GM23338 (cell line): ENCODE measurements at regions not wholly inside any gene's neighbourhood (a gene's known extent, or its start where the extent isn't known, plus 50 kb on each side); places are given as distances from the start of the nearest gene placed in this dataset.
A peak's percentile ranks its signal among the peaks of the same experiment; 100 is the strongest.

Source experiments
- ATAC-seq: fragments of 200-7000 bp; cut with Tn5 transposase; 3 replicates; pipeline ENCODE4 v1.9.1; 2020
- DNase-seq: peaks from one replicate; pipeline ENCODE4 v3.0.0-alpha.2; 2015; ENCODE audit warnings: low spot score
- H2AFZ ChIP-seq: fragments of 200-600 bp; sonication (generic); 2 replicates; pipeline ENCODE4 v1.8.0; 2016; ENCODE audit warnings: antibody characterized with exemption, mild to moderate bottlenecking, moderate library complexity
- H3F3A ChIP-seq: fragments of 200-600 bp; sonication (generic); replicated peaks from 2 replicates; pipeline ENCODE4 v1.8.0; 2017; ENCODE audit warnings: antibody characterized with exemption, mixed run types, low read depth
- H3K27ac ChIP-seq: fragments of 200-600 bp; sonication (generic); 2 replicates; pipeline ENCODE4 v1.6.1; 2016; ENCODE audit warnings: low read depth
- H3K27me3 ChIP-seq: fragments of 200-600 bp; sonication (generic); 2 replicates; pipeline ENCODE4 v1.8.0; 2016; ENCODE audit warnings: mild to moderate bottlenecking, mixed run types, moderate library complexity; ENCODE audit not compliant: insufficient read depth
- H3K36me3 ChIP-seq: fragments of 200-600 bp; sonication (generic); 2 replicates; pipeline ENCODE4 v1.8.0; 2016; ENCODE audit warnings: mild to moderate bottlenecking; ENCODE audit not compliant: insufficient read depth
- H3K4me1 ChIP-seq: fragments of 200-600 bp; sonication (generic); 2 replicates; pipeline ENCODE4 v1.8.0; 2016; ENCODE audit warnings: mild to moderate bottlenecking, moderate library complexity; ENCODE audit not compliant: insufficient read depth
- H3K4me2 ChIP-seq: fragments of 200-600 bp; sonication (generic); 2 replicates; pipeline ENCODE4 v1.7.1; 2017; ENCODE audit warnings: mixed run types
- H3K4me3 ChIP-seq: fragments of 200-600 bp; sonication (generic); 2 replicates; pipeline ENCODE4 v1.6.1; 2016; ENCODE audit warnings: mixed run types
- H3K79me2 ChIP-seq: fragments of 200-600 bp; sonication (generic); replicated peaks from 2 replicates; pipeline ENCODE4 v1.8.0; 2017; ENCODE audit warnings: mild to moderate bottlenecking; ENCODE audit not compliant: insufficient read depth
- H3K9me2 ChIP-seq: fragments of 200-600 bp; sonication (generic); 2 replicates; pipeline ENCODE4 v1.8.0; 2017; ENCODE audit not compliant: insufficient read depth
- H4K20me1 ChIP-seq: fragments of 200-600 bp; sonication (generic); replicated peaks from 2 replicates; pipeline ENCODE4 v1.8.0; 2017; ENCODE audit warnings: mild to moderate bottlenecking; ENCODE audit not compliant: insufficient read depth
- H3K27ac Mint-ChIP-seq: 2 replicates; pipeline ENCODE4 v1.8.0; 2020; ENCODE audit warnings: inconsistent platforms, mild to moderate bottlenecking, moderate library complexity, mixed read lengths
- H3K27me3 Mint-ChIP-seq: 3 replicates; pipeline ENCODE4 v1.8.0; 2022; ENCODE audit warnings: low read depth, mild to moderate bottlenecking, moderate library complexity, mixed read lengths, inconsistent platforms; ENCODE audit not compliant: insufficient read depth, poor library complexity
- H3K36me3 Mint-ChIP-seq: 3 replicates; pipeline ENCODE4 v1.8.0; 2021; ENCODE audit warnings: low read depth, mild to moderate bottlenecking, inconsistent platforms, moderate library complexity, mixed read lengths
- H3K4me1 Mint-ChIP-seq: 3 replicates; pipeline ENCODE4 v1.8.0; 2020; ENCODE audit warnings: mild to moderate bottlenecking, inconsistent platforms, mixed read lengths
- H3K4me3 Mint-ChIP-seq: 3 replicates; pipeline ENCODE4 v1.8.0; 2021; ENCODE audit warnings: moderate library complexity, mild to moderate bottlenecking, inconsistent platforms, mixed read lengths
- H3K9me3 Mint-ChIP-seq: 3 replicates; pipeline ENCODE4 v1.8.0; 2020; ENCODE audit warnings: moderate library complexity, mild to moderate bottlenecking, inconsistent platforms, mixed read lengths
- CTCF ChIP-seq, 2 experiments: fragments of 200-600 bp in 1 of 2; sonication (generic) in 1 of 2; conservative IDR thresholded peaks; 2 replicates each; pipeline versions ENCODE4 v1.5.1 to v1.6.1; 2016 to 2017; ENCODE audit warnings: antibody characterized with exemption in 2 of 2, low read depth in 2 of 2, mild to moderate bottlenecking in 2 of 2, moderate library complexity in 1 of 2
- ETS1 ChIP-seq: IDR thresholded peaks from 2 replicates; pipeline ENCODE4 v1.6.1; 2016; ENCODE audit warnings: antibody characterized with exemption
- JUNB ChIP-seq: IDR thresholded peaks from one replicate; pipeline ENCODE4 v1.6.1; 2016; ENCODE audit warnings: antibody characterized with exemption; ENCODE audit not compliant: unreplicated experiment
- NANOG ChIP-seq: IDR thresholded peaks from 2 replicates; pipeline ENCODE4 v1.6.1; 2016; ENCODE audit warnings: antibody characterized with exemption, borderline replicate concordance
- ZNF114 ChIP-seq: fragments of 250-450 bp; sonication (Bioruptor Pico); IDR thresholded peaks from 2 replicates; pipeline ENCODE4 v1.5.0; 2020; ENCODE audit warnings: mild to moderate bottlenecking, moderate library complexity
- ZNF331 ChIP-seq: fragments of 250-450 bp; sonication (Bioruptor Pico); IDR thresholded peaks from 2 replicates; pipeline ENCODE4 v1.5.0; 2020; ENCODE audit warnings: low read depth, mild to moderate bottlenecking, moderate library complexity
- ZNF462 ChIP-seq: fragments of 250-450 bp; sonication (Bioruptor Pico); IDR thresholded peaks from 2 replicates; pipeline ENCODE4 v1.5.0; 2020; ENCODE audit warnings: mild to moderate bottlenecking, moderate library complexity

GRCh38 chr4:180106122-180106521 lies 2137.1 kb upstream of the TENM3 start (continued):
- TF ChIP-seq ZNF462 (CRISPR knock-in tag) = no peak

DNA sequence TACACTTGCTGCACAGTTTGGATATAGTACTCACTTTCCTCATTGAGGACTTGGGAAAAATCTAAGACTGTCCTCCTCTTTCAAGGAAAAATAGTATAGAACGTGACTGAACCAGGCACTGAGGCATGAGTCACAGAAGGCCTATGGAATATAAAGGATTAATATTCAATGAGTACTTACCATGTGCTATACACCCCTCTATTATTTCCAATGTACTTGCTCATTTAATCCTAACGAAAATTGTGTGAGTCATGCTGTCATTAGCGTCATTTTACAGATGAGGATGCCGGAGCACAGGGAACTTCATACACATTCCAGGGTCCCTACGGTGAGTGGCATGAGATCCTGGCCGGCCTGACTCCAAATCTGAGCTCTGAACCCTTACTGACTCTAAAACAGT lies 2136.2 kb upstream of the TENM3 start:
- no peaks in the 10 kb centered on the region for H3K36me3 ChIP-seq
- H3K9me3 Mint-ChIP-seq = no peaks in the 10 kb centered on the region
- no peaks in the 10 kb centered on the region for H3K36me3 Mint-ChIP-seq
- no peaks in the 10 kb centered on the region for H3F3A ChIP-seq
- peaks cover 4% of the 10 kb centered on the region for H3K27me3 Mint-ChIP-seq
- H3K9me2 ChIP-seq = no peaks in the 10 kb centered on the region; the same call in 1 of the 2 replicates
- H3K27ac Mint-ChIP-seq = 0 out of 2 replicates have a peak overlapping the region, but pooled peaks have one; percentile 64
- H3K4me3 ChIP-seq = no peak overlapping the region
- ATAC-seq = no peak
- H3K4me1 ChIP-seq = peaks cover 4% of the 10 kb centered on the region; the same call in 1 of the 2 replicates
- peaks cover 2% of the 10 kb centered on the region for H3K4me1 Mint-ChIP-seq
- H3K4me3 Mint-ChIP-seq = no peak overlapping the region
- H3K27me3 ChIP-seq = no peaks in the 10 kb centered on the region
- no peaks in the 10 kb centered on the region for H4K20me1 ChIP-seq
- no peak overlapping the region for H3K4me2 ChIP-seq
- DNase-seq = no peak
- H3K27ac ChIP-seq = no peak overlapping the region
- no peak overlapping the region for H2AFZ ChIP-seq
- H3K79me2 ChIP-seq = no peaks in the 10 kb centered on the region
- TF ChIP-seq JUNB = no peak
- no peak for TF ChIP-seq ETS1
- TF ChIP-seq NANOG = no peak
- no peak for TF ChIP-seq ZNF331 (CRISPR knock-in tag)
- no peak for TF ChIP-seq ZNF114 (CRISPR knock-in tag)
- TF ChIP-seq CTCF (conservative IDR thresholded peaks at IDR 0.05; ENCODE audit: low read depth in 2 of 2) = no peak
- no peak for TF ChIP-seq ZNF462 (CRISPR knock-in tag)
